ENCODE measurements at regions not wholly inside any gene's neighbourhood (a gene's known extent, or its start where the extent isn't known, plus 50 kb on each side); places are given as distances from the start of the nearest gene placed in this dataset.

- TF ChIP-seq CTCF (IDR thresholded peaks at IDR 0.05) (no peak), EP300 (IDR thresholded peaks at IDR 0.05) (no peak), POLR2A (IDR thresholded peaks at IDR 0.05) (no peak)
Measured at GRCh38 chr9:107816561-107817021, 327.0 kb upstream of the KLF4 start.
